ENCODE measurements at regions not wholly inside any gene's neighbourhood (a gene's known extent, or its start where the extent isn't known, plus 50 kb on each side); places are given as distances from the start of the nearest gene placed in this dataset.

DNA sequence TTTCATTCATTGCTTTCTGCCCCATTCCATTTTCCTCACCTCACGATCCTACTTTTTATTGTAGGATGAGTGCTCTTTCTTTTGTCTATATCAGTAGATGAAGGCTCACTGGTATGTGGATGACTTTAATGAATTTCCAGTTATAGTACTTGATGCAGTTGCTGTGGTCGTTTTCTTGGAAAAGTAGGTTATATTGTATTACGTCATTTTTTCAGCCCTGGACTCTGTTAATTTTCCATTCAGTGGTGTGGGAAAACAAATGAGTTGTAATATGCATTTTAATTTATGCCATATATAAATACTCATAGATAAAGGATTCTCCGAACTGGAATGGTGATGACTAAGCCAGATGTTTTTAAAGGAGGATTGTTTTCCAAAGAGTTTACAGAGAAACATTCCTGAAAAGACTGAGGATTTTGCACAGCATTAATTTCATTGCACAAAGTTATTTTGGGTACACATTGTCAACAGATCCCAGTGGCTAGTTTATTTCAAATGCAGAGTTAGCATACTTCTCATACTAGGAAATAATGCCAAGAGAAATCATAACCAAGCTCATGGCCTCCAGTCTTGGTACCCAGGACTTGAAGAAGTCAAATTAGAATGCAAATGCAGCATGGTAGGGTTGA is 189.7 kb downstream of the PAX3 start:
- H3K4me1 ChIP-seq (ENCODE audit: insufficient read depth, low read length, severe bottlenecking) = no peaks in the 10 kb centered on the region
- no peaks in the 10 kb centered on the region for H3F3A ChIP-seq (ENCODE audit: insufficient read depth, low read length)
- H3K79me2 ChIP-seq (ENCODE audit: insufficient read depth, low read length) = no peaks in the 10 kb centered on the region
- no peaks in the 10 kb centered on the region for H3K27me3 ChIP-seq (ENCODE audit: insufficient read depth, low read length)
- no peaks in the 10 kb centered on the region for H4K20me1 ChIP-seq (ENCODE audit: insufficient read depth, low read length)
- H3K36me3 ChIP-seq (ENCODE audit: insufficient read depth, low read length) = no peaks in the 10 kb centered on the region
- TF ChIP-seq CTCF (IDR thresholded peaks at IDR 0.05; ENCODE audit: low read length) (no peak), EZH2 (IDR thresholded peaks at IDR 0.05; ENCODE audit: borderline replicate concordance, low read length) (no peak)
- no peak overlapping the region for H3K4me2 ChIP-seq (ENCODE audit: low read length)
- H3K9me2 ChIP-seq (ENCODE audit: low read depth, low read length) = no peaks in the 10 kb centered on the region
- no peak overlapping the region for H3K9ac ChIP-seq (ENCODE audit: low read length)
- no peaks in the 10 kb centered on the region for H3K9me3 ChIP-seq (ENCODE audit: low read length)
- no peak overlapping the region for H3K27ac ChIP-seq (ENCODE audit: low read depth, low read length, poor library complexity, severe bottlenecking)
- H2AFZ ChIP-seq (ENCODE audit: low read length) = no peak overlapping the region
- no peak overlapping the region for H3K4me3 ChIP-seq (ENCODE audit: low read depth, low read length, poor library complexity, severe bottlenecking)

DNA sequence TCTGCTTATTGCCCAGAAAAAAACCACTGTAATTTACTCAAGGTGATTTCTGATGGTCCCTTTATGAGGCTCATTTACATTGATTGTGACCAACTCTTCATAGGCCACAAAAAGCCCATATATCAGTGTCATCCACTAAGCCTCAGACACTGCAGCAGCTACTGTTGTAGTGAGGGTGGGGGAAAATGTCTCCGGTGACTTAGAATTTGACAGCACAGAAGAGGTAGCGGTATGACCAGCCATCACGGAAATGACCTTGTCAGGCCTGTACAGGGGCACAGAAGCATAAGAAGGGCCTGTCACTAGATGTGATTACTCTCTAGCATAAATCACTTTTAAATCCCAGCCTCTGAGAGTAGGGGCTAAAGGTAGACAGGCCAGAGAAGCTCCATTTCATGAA is 190.3 kb downstream of the PAX3 start:
- no peak overlapping the region for H3K4me3 ChIP-seq (ENCODE audit: low read depth, low read length, poor library complexity, severe bottlenecking)
- TF ChIP-seq CTCF (IDR thresholded peaks at IDR 0.05; ENCODE audit: low read length) (no peak), EZH2 (IDR thresholded peaks at IDR 0.05; ENCODE audit: borderline replicate concordance, low read length) (no peak)
- H4K20me1 ChIP-seq (ENCODE audit: insufficient read depth, low read length) = no peaks in the 10 kb centered on the region
- no peak overlapping the region for H3K9ac ChIP-seq (ENCODE audit: low read length)
- H3K27me3 ChIP-seq (ENCODE audit: insufficient read depth, low read length) = no peaks in the 10 kb centered on the region
- no peak overlapping the region for H2AFZ ChIP-seq (ENCODE audit: low read length)
- H3K27ac ChIP-seq (ENCODE audit: low read depth, low read length, poor library complexity, severe bottlenecking) = no peak overlapping the region
- H3K9me3 ChIP-seq (ENCODE audit: low read length) = no peaks in the 10 kb centered on the region
- no peaks in the 10 kb centered on the region for H3K4me1 ChIP-seq (ENCODE audit: insufficient read depth, low read length, severe bottlenecking)
- H3K79me2 ChIP-seq (ENCODE audit: insufficient read depth, low read length) = no peaks in the 10 kb centered on the region
- H3F3A ChIP-seq (ENCODE audit: insufficient read depth, low read length) = no peaks in the 10 kb centered on the region
- H3K36me3 ChIP-seq (ENCODE audit: insufficient read depth, low read length) = no peaks in the 10 kb centered on the region
- no peak overlapping the region for H3K4me2 ChIP-seq (ENCODE audit: low read length)
- no peaks in the 10 kb centered on the region for H3K9me2 ChIP-seq (ENCODE audit: low read depth, low read length)

GRCh38 chr2:222105046-222105445 is 193.8 kb downstream of the PAX3 start:
- no peaks in the 10 kb centered on the region for H3K4me1 ChIP-seq (ENCODE audit: insufficient read depth, low read length, severe bottlenecking)
- no peak overlapping the region for H3K9ac ChIP-seq (ENCODE audit: low read length)
- no peaks in the 10 kb centered on the region for H4K20me1 ChIP-seq (ENCODE audit: insufficient read depth, low read length)
- no peak overlapping the region for H3K4me3 ChIP-seq (ENCODE audit: low read depth, low read length, poor library complexity, severe bottlenecking)
- H3K27me3 ChIP-seq (ENCODE audit: insufficient read depth, low read length) = no peaks in the 10 kb centered on the region
- no peak overlapping the region for H3K27ac ChIP-seq (ENCODE audit: low read depth, low read length, poor library complexity, severe bottlenecking)
- H3K4me2 ChIP-seq (ENCODE audit: low read length) = no peak overlapping the region
- TF ChIP-seq CTCF (IDR thresholded peaks at IDR 0.05; ENCODE audit: low read length) (no peak), EZH2 (IDR thresholded peaks at IDR 0.05; ENCODE audit: borderline replicate concordance, low read length) (no peak)
- H3K36me3 ChIP-seq (ENCODE audit: insufficient read depth, low read length) = no peaks in the 10 kb centered on the region
- H2AFZ ChIP-seq (ENCODE audit: low read length) = no peak overlapping the region
- H3K79me2 ChIP-seq (ENCODE audit: insufficient read depth, low read length) = no peaks in the 10 kb centered on the region
- no peaks in the 10 kb centered on the region for H3F3A ChIP-seq (ENCODE audit: insufficient read depth, low read length)
- H3K9me2 ChIP-seq (ENCODE audit: low read depth, low read length) = no peaks in the 10 kb centered on the region
- no peaks in the 10 kb centered on the region for H3K9me3 ChIP-seq (ENCODE audit: low read length)
